A549 (cell line): ENCODE measurements at regions not wholly inside any gene's neighbourhood (a gene's known extent, or its start where the extent isn't known, plus 50 kb on each side); places are given as distances from the start of the nearest gene placed in this dataset.

Source experiments
- CEBPB ChIP-seq, 2 experiments: fragments of >200 bp in 1 of 2; sonication (Bioruptor Twin) in 1 of 2; formaldehyde crosslinking in 1 of 2; IDR thresholded peaks; 2 replicates each; pipeline ENCODE4 v1.6.1; 2012 to 2016
- CTCF ChIP-seq: fragments of >200 bp; sonication (Bioruptor Twin); formaldehyde crosslinking; IDR thresholded peaks from 3 replicates; pipeline ENCODE4 v1.5.1; 2016
- ESRRA ChIP-seq: fragments of 150-350 bp; IDR thresholded peaks from 2 replicates; pipeline ENCODE4 v1.6.1; 2014; ENCODE audit warnings: mild to moderate bottlenecking, low read length, borderline replicate concordance
- HMGXB4 ChIP-seq: fragments of 250-450 bp; sonication (Bioruptor Pico); IDR thresholded peaks from 2 replicates; pipeline ENCODE4 v1.5.0; 2021; ENCODE audit warnings: mild to moderate bottlenecking, moderate library complexity, borderline replicate concordance
- KDM1A ChIP-seq: fragments of 200-600 bp; sonication (generic); IDR thresholded peaks from 2 replicates; pipeline ENCODE4 v1.6.1; 2016; ENCODE audit warnings: low read depth, mild to moderate bottlenecking
- POLR2A ChIP-seq: IDR thresholded peaks from 2 replicates; pipeline ENCODE4 v1.6.1; 2012; ENCODE audit warnings: mild to moderate bottlenecking, low read length
- RARB ChIP-seq: fragments of 250-450 bp; sonication (Bioruptor Pico); IDR thresholded peaks from 2 replicates; pipeline ENCODE4 v1.8.0; 2021; ENCODE audit warnings: mild to moderate bottlenecking, moderate library complexity
- RFX5 ChIP-seq: fragments of 450-650 bp; IDR thresholded peaks from 2 replicates; pipeline ENCODE4 v1.7.1; 2014; ENCODE audit warnings: antibody characterized with exemption, mild to moderate bottlenecking, moderate library complexity
- TFCP2L1 ChIP-seq: fragments of 250-450 bp; sonication (Bioruptor Pico); IDR thresholded peaks from 2 replicates; pipeline ENCODE4 v1.5.0; 2021; ENCODE audit warnings: mild to moderate bottlenecking
- USF2 ChIP-seq: fragments of 450-650 bp; IDR thresholded peaks from 2 replicates; pipeline ENCODE4 v1.6.1; 2014; ENCODE audit warnings: antibody characterized with exemption

GRCh38 chr1:4591926-4592325 lies 62.5 kb upstream of the AJAP1 start:
- TF ChIP-seq CTCF = no peak
- no peak for TF ChIP-seq POLR2A
- no peak for TF ChIP-seq KDM1A
- TF ChIP-seq RARB (CRISPR knock-in tag) = no peak
- no peak for TF ChIP-seq RFX5
- no peak for TF ChIP-seq ESRRA
- TF ChIP-seq USF2 = no peak
- no peak for TF ChIP-seq CEBPB (IDR thresholded peaks at IDR 0.05)
- TF ChIP-seq TFCP2L1 (CRISPR knock-in tag) = no peak
- TF ChIP-seq HMGXB4 (CRISPR knock-in tag) = no peak
